H9 (cell line): ENCODE measurements at regions not wholly inside any gene's neighbourhood (a gene's known extent, or its start where the extent isn't known, plus 50 kb on each side); places are given as distances from the start of the nearest gene placed in this dataset.
A peak's percentile ranks its signal among the peaks of the same experiment; 100 is the strongest.

ENCODE experiments used
- DNase-seq: peaks from one replicate; pipeline ENCODE4 v3.0.0-alpha.2; 2017
- H2AFZ ChIP-seq: one replicate; pipeline ENCODE4 v1.6.1; 2013; ENCODE audit warnings: mild to moderate bottlenecking, low read length, control low read depth, moderate library complexity
- H2AK5ac ChIP-seq: 2 replicates; pipeline ENCODE4 v1.6.1; 2013; ENCODE audit warnings: low read length, control low read depth, mixed read lengths; ENCODE audit not compliant: insufficient read length
- H2BK120ac ChIP-seq: one replicate; pipeline ENCODE4 v1.6.1; 2013; ENCODE audit warnings: low read depth, mild to moderate bottlenecking, low read length, control low read depth, inconsistent platforms; ENCODE audit not compliant: poor library complexity, severe bottlenecking
- H2BK12ac ChIP-seq: 2 replicates; pipeline ENCODE4 v1.6.1; 2013; ENCODE audit warnings: low read length, control low read depth, mixed read lengths, low read depth; ENCODE audit not compliant: insufficient read length
- H2BK15ac ChIP-seq: 2 replicates; pipeline ENCODE4 v1.6.1; 2013; ENCODE audit warnings: low read depth, low read length, control low read depth
- H2BK20ac ChIP-seq: one replicate; pipeline ENCODE4 v1.6.1; 2013; ENCODE audit warnings: low read depth, mild to moderate bottlenecking, low read length, control low read depth, inconsistent platforms; ENCODE audit not compliant: poor library complexity, severe bottlenecking
- H2BK5ac ChIP-seq: 2 replicates; pipeline ENCODE4 v1.6.1; 2013; ENCODE audit warnings: low read length, control low read depth, mixed read lengths; ENCODE audit not compliant: insufficient read length
- H3K14ac ChIP-seq: 2 replicates; pipeline ENCODE4 v1.6.1; 2013; ENCODE audit warnings: low read length, control low read depth; ENCODE audit not compliant: insufficient read depth
- H3K18ac ChIP-seq: 2 replicates; pipeline ENCODE4 v1.6.1; 2013; ENCODE audit warnings: low read depth, mild to moderate bottlenecking, mixed read lengths, low read length, control low read depth; ENCODE audit not compliant: insufficient read length
- H3K23ac ChIP-seq: 2 replicates; pipeline ENCODE4 v1.6.1; 2013; ENCODE audit warnings: low read length, control low read depth, mixed read lengths, low read depth; ENCODE audit not compliant: insufficient read length
- H3K23me2 ChIP-seq: 2 replicates; pipeline ENCODE4 v1.6.1; 2013; ENCODE audit warnings: low read depth, mild to moderate bottlenecking, mixed read lengths, low read length, control low read depth; ENCODE audit not compliant: insufficient read length, poor library complexity, severe bottlenecking
- H3K27ac ChIP-seq: 2 replicates; pipeline ENCODE4 v1.5.1; 2013; ENCODE audit warnings: low read length, control low read depth, mixed read lengths, low read depth; ENCODE audit not compliant: insufficient read length
- H3K27me3 ChIP-seq: 2 replicates; pipeline ENCODE4 v1.6.1; 2013; ENCODE audit warnings: low read length, control low read depth, inconsistent platforms; ENCODE audit not compliant: insufficient read depth
- H3K4ac ChIP-seq: 2 replicates; pipeline ENCODE4 v1.6.1; 2013; ENCODE audit warnings: low read depth, mild to moderate bottlenecking, control low read depth, inconsistent platforms, low read length, moderate library complexity
- H3K4me1 ChIP-seq: 2 replicates; pipeline ENCODE4 v1.6.1; 2013; ENCODE audit warnings: low read length, control low read depth, inconsistent platforms; ENCODE audit not compliant: insufficient read depth
- H3K4me2 ChIP-seq: 2 replicates; pipeline ENCODE4 v1.6.1; 2013; ENCODE audit warnings: low read length, control low read depth, mixed read lengths; ENCODE audit not compliant: insufficient read length, insufficient read depth
- H3K56ac ChIP-seq: 2 replicates; pipeline ENCODE4 v1.6.1; 2013; ENCODE audit warnings: low read depth, mild to moderate bottlenecking, mixed read lengths, low read length, control low read depth; ENCODE audit not compliant: insufficient read length
- H3K79me1 ChIP-seq: 2 replicates; pipeline ENCODE4 v1.6.1; 2013; ENCODE audit warnings: low read depth, mild to moderate bottlenecking, moderate library complexity, low read length, control low read depth, inconsistent platforms; ENCODE audit not compliant: insufficient read depth, poor library complexity, severe bottlenecking
- H3K79me2 ChIP-seq: 2 replicates; pipeline ENCODE4 v1.6.1; 2013; ENCODE audit warnings: low read length, control low read depth, inconsistent platforms; ENCODE audit not compliant: insufficient read depth
- H3K9ac ChIP-seq: 2 replicates; pipeline ENCODE4 v1.6.1; 2013; ENCODE audit warnings: low read length, control low read depth, mixed read lengths; ENCODE audit not compliant: insufficient read length; ENCODE audit errors: extremely low read depth
- H3K9me3 ChIP-seq: one replicate; pipeline ENCODE4 v1.6.1; 2013; ENCODE audit warnings: low read depth, low read length, inconsistent platforms; ENCODE audit not compliant: control insufficient read depth
- H3T11ph ChIP-seq: one replicate; pipeline ENCODE4 v1.6.1; 2013; ENCODE audit warnings: mild to moderate bottlenecking, low read length, control low read depth, inconsistent platforms
- H4K20me1 ChIP-seq: one replicate; pipeline ENCODE4 v1.6.1; 2013; ENCODE audit not compliant: control insufficient read depth, insufficient read length, insufficient read depth
- H4K5ac ChIP-seq: 2 replicates; pipeline ENCODE4 v1.6.1; 2013; ENCODE audit warnings: low read depth, mild to moderate bottlenecking, mixed read lengths, low read length, control low read depth; ENCODE audit not compliant: insufficient read length
- H4K8ac ChIP-seq: replicated peaks from 2 replicates; pipeline ENCODE4 v1.6.1; 2013; ENCODE audit warnings: low read length, control low read depth, mixed read lengths, low read depth; ENCODE audit not compliant: insufficient read length
- H4K91ac ChIP-seq: 2 replicates; pipeline ENCODE4 v1.6.1; 2013; ENCODE audit warnings: low read depth, mild to moderate bottlenecking, moderate library complexity, mixed read lengths, low read length, control low read depth; ENCODE audit not compliant: insufficient read length
- H3K27ac Mint-ChIP-seq, 3 experiments: 2 replicates in 2 of 3; 3 replicates in 1 of 3; pipeline ENCODE4 v1.8.0; 2020 to 2021; ENCODE audit warnings: mixed read lengths in 3 of 3, mild to moderate bottlenecking in 1 of 3, moderate library complexity in 1 of 3
- H3K27me3 Mint-ChIP-seq: 2 replicates; pipeline ENCODE4 v1.8.0; 2021; ENCODE audit warnings: low read depth, mild to moderate bottlenecking, moderate library complexity, mixed read lengths
- H3K36me3 Mint-ChIP-seq, 3 experiments: 2 replicates in 2 of 3; 3 replicates in 1 of 3; pipeline ENCODE4 v1.8.0; 2020 to 2021; ENCODE audit warnings: low read depth in 3 of 3, mixed read lengths in 3 of 3; ENCODE audit not compliant: insufficient read depth in 1 of 3
- H3K4me1 Mint-ChIP-seq, 2 experiments: 2 replicates each; pipeline ENCODE4 v1.8.0; 2020; ENCODE audit warnings: mixed read lengths in 2 of 2
- H3K4me3 Mint-ChIP-seq, 2 experiments: 2 replicates in 1 of 2; 3 replicates in 1 of 2; pipeline ENCODE4 v1.8.0; 2020 to 2021; ENCODE audit warnings: mild to moderate bottlenecking in 2 of 2, mixed read lengths in 2 of 2, moderate library complexity in 1 of 2
- H3K9me3 Mint-ChIP-seq, 2 experiments: 2 replicates in 1 of 2; 3 replicates in 1 of 2; pipeline ENCODE4 v1.8.0; 2020; ENCODE audit warnings: mild to moderate bottlenecking in 2 of 2, mixed read lengths in 2 of 2, moderate library complexity in 1 of 2
- WGBS: extraction: QIAGEN DNeasy Blood & Tissue Kit; methylation state at CpG from one replicate; pipeline ENCODE4 v1.1.7; 2013; ENCODE audit warnings: missing lambda C conversion rate, low lambda C conversion rate, mixed read lengths; ENCODE audit not compliant: insufficient read length; ENCODE audit errors: extremely low coverage; 5-methylcytosine and 5-hydroxymethylcytosine counted together
- TF ChIP-seq, protein P1 (sequence below): fragments of 200-600 bp; sonication (generic); conservative IDR thresholded peaks from 3 replicates; pipeline ENCODE4 v1.8.0; 2021; ENCODE audit warnings: antibody characterized with exemption, mild to moderate bottlenecking

DNA sequence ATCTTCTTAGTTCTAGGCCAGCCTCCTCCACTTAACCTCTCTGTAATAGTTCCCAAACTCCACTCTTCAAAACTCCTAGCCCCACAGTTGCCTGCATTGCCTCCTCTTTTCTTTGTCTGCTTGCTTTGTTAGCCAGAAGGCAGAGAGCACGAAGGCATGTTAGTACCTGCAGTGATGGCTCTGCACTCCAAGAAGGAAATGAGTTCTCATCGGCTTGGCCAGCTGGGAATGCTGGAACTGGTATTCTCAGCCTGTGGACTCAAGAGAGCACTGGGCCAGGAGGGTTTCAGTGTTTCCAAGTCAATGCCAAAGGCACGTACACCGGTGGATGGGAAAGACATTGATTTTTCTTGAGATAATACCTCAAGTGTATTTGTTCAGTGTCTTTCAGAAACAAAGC lies 66.3 kb upstream of the HABP2 start:
- H3K56ac ChIP-seq, result no peak overlapping the region
- DNase-seq, result no peak
- Mint-ChIP-seq H3K4me3 (no peak overlapping the region), H3K27ac (no peak overlapping the region), H3K9me3 (peaks cover 0 to 8% of the 10 kb centered on the region in 2 experiments; a peak in 3 of 5 replicates), H3K36me3 (no peaks in the 10 kb centered on the region; a peak in 1 of 7 replicates), H3K4me1 (no peaks in the 10 kb centered on the region; a peak in 1 of 4 replicates), H3K27me3 (peaks cover 29% of the 10 kb centered on the region)
- H2BK12ac ChIP-seq, result no peak overlapping the region
- no peaks in the 10 kb centered on the region for H3K9me3 ChIP-seq
- no peak overlapping the region for H4K5ac ChIP-seq
- no peak overlapping the region for H2BK5ac ChIP-seq
- H3K23me2 ChIP-seq, result no peaks in the 10 kb centered on the region
- H3K9ac ChIP-seq, result no peak overlapping the region
- TF ChIP-seq, protein P1, sequence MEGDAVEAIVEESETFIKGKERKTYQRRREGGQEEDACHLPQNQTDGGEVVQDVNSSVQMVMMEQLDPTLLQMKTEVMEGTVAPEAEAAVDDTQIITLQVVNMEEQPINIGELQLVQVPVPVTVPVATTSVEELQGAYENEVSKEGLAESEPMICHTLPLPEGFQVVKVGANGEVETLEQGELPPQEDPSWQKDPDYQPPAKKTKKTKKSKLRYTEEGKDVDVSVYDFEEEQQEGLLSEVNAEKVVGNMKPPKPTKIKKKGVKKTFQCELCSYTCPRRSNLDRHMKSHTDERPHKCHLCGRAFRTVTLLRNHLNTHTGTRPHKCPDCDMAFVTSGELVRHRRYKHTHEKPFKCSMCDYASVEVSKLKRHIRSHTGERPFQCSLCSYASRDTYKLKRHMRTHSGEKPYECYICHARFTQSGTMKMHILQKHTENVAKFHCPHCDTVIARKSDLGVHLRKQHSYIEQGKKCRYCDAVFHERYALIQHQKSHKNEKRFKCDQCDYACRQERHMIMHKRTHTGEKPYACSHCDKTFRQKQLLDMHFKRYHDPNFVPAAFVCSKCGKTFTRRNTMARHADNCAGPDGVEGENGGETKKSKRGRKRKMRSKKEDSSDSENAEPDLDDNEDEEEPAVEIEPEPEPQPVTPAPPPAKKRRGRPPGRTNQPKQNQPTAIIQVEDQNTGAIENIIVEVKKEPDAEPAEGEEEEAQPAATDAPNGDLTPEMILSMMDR, result no peak
- H3K4me2 ChIP-seq, result no peak overlapping the region
- no peak overlapping the region for H4K91ac ChIP-seq
- H3T11ph ChIP-seq, result no peak overlapping the region
- no peaks in the 10 kb centered on the region for H4K20me1 ChIP-seq
- no peak overlapping the region for H3K4ac ChIP-seq
- H3K27me3 ChIP-seq, result no peaks in the 10 kb centered on the region
- no peaks in the 10 kb centered on the region for H3K79me1 ChIP-seq
- H3K18ac ChIP-seq, result peak overlapping the region; percentile 48
- no peak overlapping the region for H2AK5ac ChIP-seq
- H3K14ac ChIP-seq, result no peak overlapping the region
- H2BK15ac ChIP-seq, result no peak overlapping the region
- WGBS, result no CpG with 5 or more reads among the region's 4 CpGs
- no peak overlapping the region for H2BK20ac ChIP-seq
- no peak overlapping the region for H2BK120ac ChIP-seq
- no peak overlapping the region for H4K8ac ChIP-seq
- H3K27ac ChIP-seq, result no peak overlapping the region
- H3K4me1 ChIP-seq, result no peaks in the 10 kb centered on the region
- H2AFZ ChIP-seq, result no peak overlapping the region
- no peaks in the 10 kb centered on the region for H3K79me2 ChIP-seq
- no peak overlapping the region for H3K23ac ChIP-seq
